ENCODE measurements at regions not wholly inside any gene's neighbourhood (a gene's known extent, or its start where the extent isn't known, plus 50 kb on each side); places are given as distances from the start of the nearest gene placed in this dataset.
"Not testable (repeated sequence)": the region's sequence is repeated elsewhere in the genome, so short reads cannot be mapped to it uniquely, and the experiment has no call there.

DNA sequence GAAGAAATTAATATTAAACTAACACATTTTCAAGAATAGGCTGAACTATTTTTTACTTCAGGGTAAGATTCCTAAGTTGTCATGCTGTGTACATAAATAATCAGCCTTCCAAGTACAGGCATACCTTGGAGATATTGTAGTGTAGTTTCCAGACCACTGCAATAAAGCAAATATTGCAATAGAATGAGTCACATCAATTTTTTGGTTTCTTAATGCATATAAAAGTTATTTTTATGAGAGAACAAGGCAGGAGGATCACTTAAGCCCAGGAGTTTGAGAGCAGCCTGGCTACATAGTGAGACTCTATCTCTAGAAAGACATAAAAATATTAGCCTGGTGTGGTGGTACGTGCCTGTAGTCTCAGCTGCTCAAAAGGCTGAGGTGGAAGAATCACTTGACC, 511.5 kb downstream of the UQCRFS1 start:
- CTCF ChIA-PET, result no interaction called here
- POLR2A ChIA-PET, result no interaction called here
- DNase-seq (ENCODE audit: extremely low spot score), result no peak
- no peak for TF ChIP-seq SP1 (IDR thresholded peaks at IDR 0.05)

DNA sequence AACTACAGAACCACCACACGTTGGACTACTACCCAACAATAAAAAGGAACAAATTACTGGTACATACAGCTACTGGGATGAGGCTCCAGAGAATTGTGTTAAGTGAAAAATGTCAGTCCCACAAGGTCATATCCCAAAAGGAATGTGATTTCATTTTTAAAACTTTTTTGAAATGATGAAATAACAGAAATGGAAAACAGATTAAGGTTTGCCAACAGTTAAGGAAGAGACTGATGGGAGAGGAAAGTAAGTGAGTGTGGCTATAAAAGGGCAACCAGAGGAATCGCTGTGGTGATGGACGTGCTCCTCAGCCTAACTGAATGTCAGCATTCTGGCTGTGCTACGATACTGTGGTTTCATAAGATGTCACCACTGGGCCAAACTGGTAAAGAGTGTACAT, 512.8 kb downstream of the UQCRFS1 start:
- TF ChIP-seq ELF4 (IDR thresholded peaks at IDR 0.05) (no peak), CTBP1 (IDR thresholded peaks at IDR 0.05; ENCODE audit: borderline replicate concordance) (no peak), FOXK2 (IDR thresholded peaks at IDR 0.05) (no peak), SP1 (IDR thresholded peaks at IDR 0.05) (no peak), FOXM1 (IDR thresholded peaks at IDR 0.05; ENCODE audit: borderline replicate concordance) (no peak), SUZ12 (IDR thresholded peaks at IDR 0.05) (no peak), L3MBTL2 (conservative IDR thresholded peaks at IDR 0.05) (no peak), ZNF384 (IDR thresholded peaks at IDR 0.05) (no peak), FOXA1 (IDR thresholded peaks at IDR 0.05) (no peak)
- ChIA-PET POLR2A (no interaction called here), CTCF (no interaction called here)
- no peak for DNase-seq (ENCODE audit: extremely low spot score)

DNA sequence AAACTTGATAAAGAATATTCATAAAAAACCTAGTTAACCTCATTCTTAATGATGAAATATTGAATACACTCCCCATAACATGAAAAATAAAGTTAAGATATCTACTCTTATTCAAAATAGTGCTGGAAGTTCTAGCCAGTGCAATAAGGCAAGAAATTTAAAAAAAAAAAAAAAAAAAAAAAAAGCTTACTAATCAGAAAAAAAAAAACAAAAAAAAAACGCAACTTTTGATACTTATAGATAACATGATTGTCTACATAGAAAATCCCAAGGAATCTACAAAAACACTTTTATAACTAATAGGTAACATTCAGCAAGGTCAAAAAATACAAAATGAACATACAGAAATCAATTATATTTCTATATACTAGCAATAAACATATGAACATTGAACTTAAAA, 515.6 kb downstream of the UQCRFS1 start:
- CTCF ChIA-PET, result no interaction called here
- POLR2A ChIA-PET, result no interaction called here

DNA sequence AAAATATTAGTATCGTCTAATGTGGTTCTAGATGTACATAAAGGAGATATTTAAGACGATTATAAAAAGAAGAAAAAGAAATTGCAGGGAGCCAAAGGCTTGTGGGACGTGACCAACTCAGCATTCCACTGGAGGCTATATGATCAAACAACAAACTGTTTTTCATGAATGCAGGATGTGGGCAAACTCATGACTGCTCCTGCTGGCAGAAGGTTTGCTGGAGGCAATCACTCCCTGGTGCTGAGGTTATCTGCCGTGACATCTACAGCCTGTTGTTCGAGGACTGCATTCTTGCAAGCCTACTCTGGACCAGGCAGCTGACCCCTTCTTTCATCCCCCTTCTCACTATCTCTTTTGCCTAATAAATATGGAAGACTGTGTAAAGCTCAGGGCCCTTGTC, 518.1 kb downstream of the UQCRFS1 start:
- CTCF ChIA-PET, result no interaction called here
- no peak for DNase-seq (ENCODE audit: extremely low spot score)
- POLR2A ChIA-PET, result no interaction called here
- TF ChIP-seq NFRKB (IDR thresholded peaks at IDR 0.05), result no peak
- TF ChIP-seq FOXK2 (IDR thresholded peaks at IDR 0.05), result no peak
- no peak for TF ChIP-seq HDGF (IDR thresholded peaks at IDR 0.05; ENCODE audit: borderline replicate concordance)
- no peak for TF ChIP-seq ARNT (IDR thresholded peaks at IDR 0.05)
- TF ChIP-seq SUZ12 (IDR thresholded peaks at IDR 0.05), result no peak

More for the DNA sequence above, 515.6 kb downstream of the UQCRFS1 start:
- TF ChIP-seq SUZ12 (IDR thresholded peaks at IDR 0.05), result no peak
- no peak for TF ChIP-seq HDGF (IDR thresholded peaks at IDR 0.05; ENCODE audit: borderline replicate concordance)
- TF ChIP-seq L3MBTL2 (conservative IDR thresholded peaks at IDR 0.05), result no peak
- no peak for TF ChIP-seq ELF4 (IDR thresholded peaks at IDR 0.05)
- TF ChIP-seq BHLHE40 (IDR thresholded peaks at IDR 0.05; ENCODE audit: borderline replicate concordance), result no peak
- TF ChIP-seq, protein P1, sequence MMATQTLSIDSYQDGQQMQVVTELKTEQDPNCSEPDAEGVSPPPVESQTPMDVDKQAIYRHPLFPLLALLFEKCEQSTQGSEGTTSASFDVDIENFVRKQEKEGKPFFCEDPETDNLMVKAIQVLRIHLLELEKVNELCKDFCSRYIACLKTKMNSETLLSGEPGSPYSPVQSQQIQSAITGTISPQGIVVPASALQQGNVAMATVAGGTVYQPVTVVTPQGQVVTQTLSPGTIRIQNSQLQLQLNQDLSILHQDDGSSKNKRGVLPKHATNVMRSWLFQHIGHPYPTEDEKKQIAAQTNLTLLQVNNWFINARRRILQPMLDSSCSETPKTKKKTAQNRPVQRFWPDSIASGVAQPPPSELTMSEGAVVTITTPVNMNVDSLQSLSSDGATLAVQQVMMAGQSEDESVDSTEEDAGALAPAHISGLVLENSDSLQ (IDR thresholded peaks at IDR 0.05), result no peak
- no peak for TF ChIP-seq TARDBP (IDR thresholded peaks at IDR 0.05)
- no peak for TF ChIP-seq SP1 (IDR thresholded peaks at IDR 0.05)
- TF ChIP-seq CTBP1 (IDR thresholded peaks at IDR 0.05; ENCODE audit: borderline replicate concordance), result no peak
- TF ChIP-seq LEF1 (IDR thresholded peaks at IDR 0.05; ENCODE audit: borderline replicate concordance), result no peak
- no peak for TF ChIP-seq NFRKB (IDR thresholded peaks at IDR 0.05)
- DNase-seq (ENCODE audit: extremely low spot score), result no peak

DNA sequence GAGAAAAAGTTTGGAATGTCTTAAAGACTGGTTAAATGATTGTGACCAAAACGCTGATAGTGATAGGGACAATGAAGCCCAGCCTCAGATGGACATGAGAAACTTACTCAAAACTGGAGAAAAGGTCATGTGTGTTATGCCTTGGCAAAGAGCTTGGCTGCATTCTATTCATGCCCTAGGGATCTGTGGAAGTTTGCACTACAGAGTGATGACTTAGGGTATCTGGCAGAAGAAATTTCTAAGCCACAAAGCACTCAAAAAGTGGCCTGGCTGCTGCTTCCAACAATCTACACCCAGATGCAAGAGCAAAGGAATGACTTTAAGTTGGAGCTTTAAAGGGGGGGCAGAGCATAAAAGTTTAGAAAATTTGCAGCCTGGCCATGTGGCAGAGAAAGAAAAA, 521.3 kb downstream of the UQCRFS1 start:
- CTCF ChIA-PET, result no interaction called here
- POLR2A ChIA-PET, result no interaction called here
- TF ChIP-seq CTBP1 (IDR thresholded peaks at IDR 0.05; ENCODE audit: borderline replicate concordance), result no peak
- TF ChIP-seq BHLHE40 (IDR thresholded peaks at IDR 0.05; ENCODE audit: borderline replicate concordance), result no peak
- TF ChIP-seq FOXK2 (IDR thresholded peaks at IDR 0.05), result no peak
- TF ChIP-seq, protein P1 (IDR thresholded peaks at IDR 0.05), result no peak
- TF ChIP-seq SP1 (IDR thresholded peaks at IDR 0.05), result no peak
- no peak for TF ChIP-seq HDGF (IDR thresholded peaks at IDR 0.05; ENCODE audit: borderline replicate concordance)
- no peak for TF ChIP-seq FOXA1 (IDR thresholded peaks at IDR 0.05)
- TF ChIP-seq ARNT (IDR thresholded peaks at IDR 0.05), result no peak
- no peak for TF ChIP-seq ZNF384 (IDR thresholded peaks at IDR 0.05)
- TF ChIP-seq SUZ12 (IDR thresholded peaks at IDR 0.05), result no peak
- no peak for TF ChIP-seq LEF1 (IDR thresholded peaks at IDR 0.05; ENCODE audit: borderline replicate concordance)
- DNase-seq (ENCODE audit: extremely low spot score), result no peak

DNA sequence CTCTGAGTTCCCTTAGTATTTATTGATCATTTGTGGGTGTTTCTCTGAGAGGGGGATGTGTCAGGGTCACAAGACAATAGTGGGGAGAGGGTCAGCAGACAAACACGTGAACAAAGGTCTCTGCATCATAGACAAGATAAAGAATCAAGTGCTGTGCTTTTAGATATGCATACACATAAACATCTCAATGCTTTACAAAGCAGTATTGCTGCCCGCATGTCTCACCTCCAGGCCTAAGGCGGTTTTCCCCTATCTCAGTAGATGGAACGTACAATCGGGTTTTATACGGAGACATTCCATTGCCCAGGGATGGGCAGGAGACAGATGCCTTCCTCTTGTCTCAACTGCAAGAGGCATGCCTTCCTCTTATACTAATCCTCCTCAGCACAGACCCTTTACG, 523.5 kb downstream of the UQCRFS1 start:
- CTCF ChIA-PET; DNase-seq (ENCODE audit: extremely low spot score); POLR2A ChIA-PET: not testable (repeated sequence)

DNA sequence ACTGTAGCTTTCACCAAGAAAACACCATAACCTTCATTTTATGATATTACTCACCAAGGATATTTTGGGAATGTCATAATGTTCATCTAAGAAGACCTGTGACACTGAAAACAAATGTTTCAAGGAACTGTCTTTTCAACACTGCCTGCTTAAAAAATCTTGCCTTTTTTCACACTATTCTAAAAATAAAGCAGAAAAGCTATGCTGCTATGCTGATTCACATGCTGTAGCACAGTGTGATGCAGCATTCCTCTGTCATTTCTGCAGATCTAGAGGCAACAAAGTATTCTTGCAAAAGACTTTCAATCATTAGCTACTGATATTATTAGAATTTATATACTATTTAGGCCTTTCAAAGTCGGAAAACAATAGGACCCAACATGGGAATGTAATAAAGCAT, 525.7 kb downstream of the UQCRFS1 start:
- no peak for TF ChIP-seq HDGF (IDR thresholded peaks at IDR 0.05; ENCODE audit: borderline replicate concordance)
- no peak for TF ChIP-seq FOXM1 (IDR thresholded peaks at IDR 0.05; ENCODE audit: borderline replicate concordance)
- no peak for TF ChIP-seq FOXK2 (IDR thresholded peaks at IDR 0.05)
- TF ChIP-seq SP1 (IDR thresholded peaks at IDR 0.05), result no peak
- TF ChIP-seq SUZ12 (IDR thresholded peaks at IDR 0.05), result no peak
- no peak for TF ChIP-seq ZNF384 (IDR thresholded peaks at IDR 0.05)
- TF ChIP-seq NFRKB (IDR thresholded peaks at IDR 0.05), result no peak
- no peak for TF ChIP-seq ELF4 (IDR thresholded peaks at IDR 0.05)
- TF ChIP-seq TARDBP (IDR thresholded peaks at IDR 0.05), result no peak
- TF ChIP-seq, protein P1 (IDR thresholded peaks at IDR 0.05), result no peak
- no peak for TF ChIP-seq CTBP1 (IDR thresholded peaks at IDR 0.05; ENCODE audit: borderline replicate concordance)
- TF ChIP-seq ARNT (IDR thresholded peaks at IDR 0.05), result no peak
- TF ChIP-seq FOXA1 (IDR thresholded peaks at IDR 0.05), result no peak
- TF ChIP-seq LEF1 (IDR thresholded peaks at IDR 0.05; ENCODE audit: borderline replicate concordance), result no peak
- no peak for TF ChIP-seq BHLHE40 (IDR thresholded peaks at IDR 0.05; ENCODE audit: borderline replicate concordance)
- TF ChIP-seq L3MBTL2 (conservative IDR thresholded peaks at IDR 0.05), result no peak
- POLR2A ChIA-PET, result no interaction called here
- CTCF ChIA-PET, result interaction anchor here (0.7 kb wide), 1 partner anchor 734 kb away, joined by 3 read pairs; no protein-coding TSS in a partner anchor
- DNase-seq (ENCODE audit: extremely low spot score), result no peak
